ENCODE measurements at regions not wholly inside any gene's neighbourhood (a gene's known extent, or its start where the extent isn't known, plus 50 kb on each side); places are given as distances from the start of the nearest gene placed in this dataset.

DNA sequence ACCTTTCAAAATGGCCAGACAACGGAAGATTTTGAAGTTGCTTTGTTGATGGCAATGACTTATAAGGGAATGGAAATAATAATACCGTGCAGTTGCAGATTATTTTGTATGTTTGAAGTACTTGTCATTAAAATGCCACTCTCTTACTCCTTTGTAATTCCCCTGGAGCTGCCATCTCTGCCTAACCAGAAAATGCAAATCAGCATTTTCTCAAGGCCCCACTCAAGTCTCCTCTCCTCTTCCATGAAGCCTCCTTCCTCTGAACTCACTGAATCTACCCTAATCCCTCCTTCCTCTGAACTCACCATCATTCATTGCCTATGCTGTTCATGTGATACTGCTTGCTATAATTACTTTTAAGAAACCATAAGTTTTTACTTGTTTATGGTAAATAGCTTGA lies 60.2 kb upstream of the RBPJ start:
- DNase-seq = no peak

DNA sequence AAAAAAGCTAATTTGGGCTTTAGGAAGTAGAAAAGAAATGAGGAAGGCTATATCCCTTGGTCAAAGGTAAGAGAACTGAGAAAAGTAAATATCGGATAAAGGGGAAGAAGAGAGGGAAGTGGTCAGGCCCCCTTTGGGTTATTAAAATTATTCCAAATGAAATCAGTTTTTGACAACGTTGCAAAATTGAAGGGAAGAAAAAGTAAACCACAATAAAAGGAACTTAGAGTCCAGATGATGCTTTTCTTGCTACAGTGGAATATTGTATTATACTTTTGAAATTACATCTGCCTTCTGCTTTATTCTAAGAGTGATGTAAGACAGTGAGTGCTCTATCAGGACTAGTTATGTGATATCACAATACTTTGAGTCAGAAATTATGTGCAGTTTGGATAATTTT lies 59.4 kb upstream of the RBPJ start:
- no peak for DNase-seq

DNA sequence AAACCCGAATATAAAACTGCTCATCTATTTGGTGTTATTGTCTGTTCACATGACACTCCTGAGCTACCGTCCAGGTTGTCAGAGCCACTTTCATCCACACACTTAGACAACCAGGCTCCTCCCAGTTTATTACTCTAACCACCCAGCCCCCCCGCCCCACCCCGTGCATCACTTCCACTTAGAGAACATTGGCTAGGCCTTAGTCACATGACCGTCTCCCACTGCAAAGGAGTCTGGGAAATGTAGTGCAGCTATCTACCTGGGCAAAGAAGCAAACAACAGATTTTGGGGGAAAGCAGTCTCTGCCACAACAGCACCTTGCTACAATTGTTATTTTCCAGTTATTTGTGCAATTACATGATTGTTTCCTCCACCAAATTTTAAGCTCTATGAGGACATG lies 57.6 kb upstream of the RBPJ start:
- peak; percentile 6 to 51 for DNase-seq

DNA sequence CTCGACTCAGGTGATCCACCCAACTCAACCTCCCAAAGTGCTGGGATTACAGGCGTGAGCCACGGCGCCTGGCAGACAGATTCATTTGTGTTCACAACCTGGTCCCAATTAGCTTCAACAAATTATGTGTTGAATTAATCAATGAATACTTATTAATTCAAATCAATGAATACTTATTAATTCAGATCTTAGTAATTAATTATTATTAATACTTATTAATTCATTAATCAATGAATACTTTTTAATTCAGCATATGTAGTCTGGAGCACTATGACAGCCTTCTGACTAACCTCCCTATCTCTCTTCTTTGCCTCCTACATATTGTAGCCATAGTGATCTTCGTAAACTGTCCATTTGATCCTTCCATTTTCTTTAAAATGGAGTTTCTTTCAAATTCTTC lies 56.7 kb upstream of the RBPJ start:
- no peak for DNase-seq

DNA sequence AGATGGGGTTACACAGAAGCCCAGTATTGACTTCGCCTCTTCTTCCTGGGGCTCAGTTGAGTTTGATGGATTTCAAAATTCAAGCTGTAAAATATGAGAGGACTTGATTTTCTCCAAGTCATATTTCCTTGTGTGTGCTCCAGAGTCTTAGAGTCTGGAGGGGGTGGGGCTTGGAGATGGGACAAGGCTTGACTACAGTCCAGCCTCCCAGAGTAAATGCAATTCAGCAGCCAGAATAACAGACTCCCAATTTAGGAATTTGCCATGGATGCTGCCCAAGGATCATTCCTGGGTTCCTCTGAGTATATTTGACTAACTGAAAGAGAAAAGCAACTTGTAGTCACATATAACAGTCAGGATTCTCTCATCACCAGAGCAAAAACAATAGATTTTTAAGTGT lies 53.7 kb upstream of the RBPJ start:
- no peak for DNase-seq

DNA sequence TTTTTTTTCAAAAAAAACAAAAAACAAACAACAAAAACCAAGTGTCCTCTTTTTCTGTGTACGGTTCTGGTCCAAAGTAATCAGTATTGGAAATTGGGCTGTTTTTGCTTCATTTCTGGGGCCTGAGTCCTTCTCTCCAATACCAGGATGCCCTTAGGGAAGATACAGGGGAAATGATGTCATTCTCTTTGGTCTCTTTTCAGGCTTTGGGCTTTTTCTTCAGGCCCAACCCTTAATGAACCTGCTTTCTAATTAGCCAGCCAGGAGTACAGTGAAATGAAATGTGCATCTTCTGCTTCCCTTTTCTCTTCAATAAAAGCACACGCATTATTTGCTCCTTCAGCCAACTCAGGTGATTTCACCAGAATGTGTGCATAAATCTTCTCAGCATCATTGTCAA lies 52.6 kb upstream of the RBPJ start:
- no peak for DNase-seq

GRCh38 chr4:26269038-26269437 lies 51.8 kb upstream of the RBPJ start:
- DNase-seq = no peak
